B cell (primary cell): ENCODE measurements at regions not wholly inside any gene's neighbourhood (a gene's known extent, or its start where the extent isn't known, plus 50 kb on each side); places are given as distances from the start of the nearest gene placed in this dataset.

ENCODE experiments used
- ATAC-seq: fragments of 200-7000 bp; cut with Tn5 transposase; one replicate; pipeline ENCODE4 v1.10.0; 2021; ENCODE audit warnings: low read depth, mild to moderate bottlenecking, moderate number of reproducible peaks, moderate library complexity
- CTCF ChIA-PET: fragments of 350-600 bp; sonication (Branson Sonifier 250); formaldehyde crosslinking; loops from one replicate; lab custom pipeline; 2021; ENCODE audit warnings: antibody characterized with exemption, inconsistent platforms; lab: Charles Lee
- POLR2A ChIA-PET: fragments of 350-600 bp; sonication (Branson Sonifier 250); formaldehyde crosslinking; loops from one replicate; lab custom pipeline; 2021; ENCODE audit warnings: antibody characterized with exemption; lab: Charles Lee
- DNase-seq: peaks from one replicate; pipeline ENCODE4 v3.0.0; 2013
- H2AFZ ChIP-seq: 2 replicates; pipeline ENCODE4 v1.6.1; 2012; ENCODE audit warnings: mild to moderate bottlenecking, low read depth, low read length; ENCODE audit not compliant: insufficient read depth, poor library complexity, severe bottlenecking
- H3K27ac ChIP-seq, 2 donors: 1 replicate in 1 of 2; 2 replicates in 1 of 2; pipeline ENCODE4 v1.5.1; 2012 to 2013; ENCODE audit warnings: low read length in 2 of 2, mild to moderate bottlenecking in 2 of 2, moderate library complexity in 1 of 2
- H3K27me3 ChIP-seq, 4 experiments: fragments of 200-600 bp in 1 of 4; sonication (generic) in 1 of 4; replicated peaks in 1 of 4; 1 replicate in 2 of 4; 2 replicates in 2 of 4; pipeline versions ENCODE4 v1.6.1 to v1.7.0; 2013 to 2016; ENCODE audit warnings: low read length in 3 of 4, mild to moderate bottlenecking in 2 of 4, mixed read lengths in 1 of 4, moderate library complexity in 1 of 4; ENCODE audit not compliant: insufficient read depth in 4 of 4, control insufficient read depth in 3 of 4; ENCODE audit errors: control extremely low read depth in 1 of 4
- H3K36me3 ChIP-seq, 2 experiments: replicated peaks in 1 of 2; 1 replicate in 1 of 2; 2 replicates in 1 of 2; pipeline versions ENCODE4 v1.6.1 to v1.7.1; 2013; ENCODE audit warnings: low read length in 1 of 2; ENCODE audit not compliant: insufficient read depth in 2 of 2, control insufficient read depth in 1 of 2; ENCODE audit errors: control extremely low read depth in 1 of 2, extremely low read depth in 1 of 2
- H3K4me1 ChIP-seq, 2 donors: fragments of 200-600 bp in 1 of 2; sonication (generic) in 1 of 2; 1 replicate in 1 of 2; 2 replicates in 1 of 2; pipeline versions ENCODE4 v1.5.1 to v1.6.1; 2013 to 2017; ENCODE audit warnings: low read length in 2 of 2; ENCODE audit not compliant: control insufficient read depth in 2 of 2, insufficient read depth in 2 of 2
- H3K4me2 ChIP-seq: replicated peaks from 2 replicates; pipeline ENCODE3; 2012; ENCODE audit warnings: mild to moderate bottlenecking, low read depth, low read length; ENCODE audit not compliant: poor library complexity, severe bottlenecking
- H3K4me3 ChIP-seq, 5 experiments: fragments of 200-600 bp in 1 of 5; sonication (generic) in 1 of 5; 1 replicate in 3 of 5; 2 replicates in 2 of 5; pipeline versions ENCODE4 v1.5.1 to v1.7.0; 2011 to 2016; ENCODE audit warnings: low read length in 4 of 5, mild to moderate bottlenecking in 4 of 5, low read depth in 2 of 5, control low read depth in 1 of 5, moderate library complexity in 1 of 5; ENCODE audit not compliant: insufficient read depth in 1 of 5; ENCODE audit errors: control extremely low read depth in 1 of 5, extremely low read depth in 1 of 5
- H3K79me2 ChIP-seq: fragments of 200-600 bp; sonication (generic); one replicate; pipeline ENCODE4 v1.6.0; 2016; ENCODE audit warnings: low read length; ENCODE audit not compliant: control insufficient read depth, insufficient read depth
- H3K9ac ChIP-seq: fragments of 200-600 bp; sonication (generic); 2 replicates; pipeline ENCODE4 v1.6.1; 2017; ENCODE audit warnings: mild to moderate bottlenecking, low read length, moderate library complexity
- H3K9me3 ChIP-seq, 3 donors: one replicate each; pipeline versions ENCODE4 v1.6.1 to v1.7.1; 2013; ENCODE audit warnings: low read length in 2 of 3; ENCODE audit not compliant: control insufficient read depth in 2 of 3, insufficient read depth in 1 of 3; ENCODE audit errors: control extremely low read depth in 1 of 3
- H4K20me1 ChIP-seq: 2 replicates; pipeline ENCODE4 v1.6.0; 2012; ENCODE audit warnings: mild to moderate bottlenecking, low read length; ENCODE audit not compliant: insufficient read depth, control insufficient read depth, poor library complexity, severe bottlenecking
- H3K27ac Mint-ChIP-seq: one replicate; pipeline ENCODE4 v1.8.0; 2021; ENCODE audit warnings: mixed read lengths
- H3K27me3 Mint-ChIP-seq: one replicate; pipeline ENCODE4 v1.8.0; 2021; ENCODE audit warnings: mixed read lengths
- H3K4me1 Mint-ChIP-seq: one replicate; pipeline ENCODE4 v1.8.0; 2021; ENCODE audit warnings: mixed read lengths
- H3K4me3 Mint-ChIP-seq: one replicate; pipeline ENCODE4 v1.8.0; 2021; ENCODE audit warnings: mixed read lengths
- H3K9me3 Mint-ChIP-seq: one replicate; pipeline ENCODE4 v1.8.0; 2022; ENCODE audit warnings: mixed read lengths; ENCODE audit not compliant: insufficient read depth
- EZH2 ChIP-seq: IDR thresholded peaks from 2 replicates; pipeline ENCODE4 v1.6.1; 2012; ENCODE audit warnings: borderline replicate concordance, low read depth, mild to moderate bottlenecking, moderate library complexity, low read length; ENCODE audit not compliant: insufficient read depth, poor library complexity, severe bottlenecking
- WGBS: methylation state at CpG from one replicate; pipeline ENCODE4 v1.1.5; 2013; ENCODE audit warnings: missing lambda C conversion rate; ENCODE audit not compliant: insufficient coverage; 5-methylcytosine and 5-hydroxymethylcytosine counted together
- intact Hi-C: fragments of 100-400 bp; cut with micrococcal nuclease; formaldehyde crosslinking; loops from one replicate; pipeline ENCODE4 v1.10.0; 2022
- TF ChIP-seq, protein P1 (sequence below): fragments of 200-600 bp; IDR thresholded peaks from one replicate; pipeline ENCODE4 v1.8.0; 2022; ENCODE audit warnings: antibody characterized with exemption, mild to moderate bottlenecking

DNA sequence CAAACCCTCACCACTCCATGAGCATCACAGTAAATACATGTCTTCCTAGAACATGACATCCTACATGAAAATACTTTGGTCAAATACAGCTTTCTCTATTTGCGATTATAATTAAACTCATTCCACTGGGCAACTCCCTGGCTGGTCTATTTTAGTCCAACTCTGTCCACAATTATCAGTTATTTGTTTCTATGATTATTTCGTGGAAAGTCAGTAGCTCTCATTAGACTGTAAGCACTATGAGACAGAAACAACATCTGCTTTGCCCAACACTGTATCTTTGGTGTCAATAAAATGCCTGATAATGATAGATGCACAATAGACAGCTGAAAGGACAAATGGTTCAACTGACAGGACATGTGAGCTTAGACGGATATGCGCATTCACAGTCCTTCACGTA lies 292.0 kb downstream of the KLF12 start:
- Mint-ChIP-seq H3K27ac (no peak overlapping the region), H3K27me3 (no peaks in the 10 kb centered on the region), H3K9me3 (no peaks in the 10 kb centered on the region), H3K4me3 (no peak overlapping the region), H3K4me1 (peaks cover 11% of the 10 kb centered on the region)
- Histone ChIP-seq H3K9ac (no peak overlapping the region), H3K4me2 (no peak overlapping the region), H2AFZ (no peak overlapping the region), H4K20me1 (peaks cover 7% of the 10 kb centered on the region), H3K4me1 (no peaks in the 10 kb centered on the region), H3K27ac (no peak overlapping the region), H3K27me3 (no peaks in the 10 kb centered on the region), H3K79me2 (peaks cover 17% of the 10 kb centered on the region), H3K36me3 (peaks cover 15 to 20% of the 10 kb centered on the region in 2 experiments), H3K9me3 (no peaks in the 10 kb centered on the region), H3K4me3 (no peak overlapping the region)
- ATAC-seq, result no peak
- WGBS, result no CpG with 5 or more reads among the region's 5 CpGs
- CTCF ChIA-PET, result interaction anchor here (1.3 to 4.4 kb wide), 3 partner anchors 76 to 445 kb away, joined by 3 to 22 read pairs (median 4); no protein-coding TSS in a partner anchor
- intact Hi-C loops, result no loop called here
- DNase-seq, result no peak
- POLR2A ChIA-PET, result no interaction called here
- TF ChIP-seq, protein P1, sequence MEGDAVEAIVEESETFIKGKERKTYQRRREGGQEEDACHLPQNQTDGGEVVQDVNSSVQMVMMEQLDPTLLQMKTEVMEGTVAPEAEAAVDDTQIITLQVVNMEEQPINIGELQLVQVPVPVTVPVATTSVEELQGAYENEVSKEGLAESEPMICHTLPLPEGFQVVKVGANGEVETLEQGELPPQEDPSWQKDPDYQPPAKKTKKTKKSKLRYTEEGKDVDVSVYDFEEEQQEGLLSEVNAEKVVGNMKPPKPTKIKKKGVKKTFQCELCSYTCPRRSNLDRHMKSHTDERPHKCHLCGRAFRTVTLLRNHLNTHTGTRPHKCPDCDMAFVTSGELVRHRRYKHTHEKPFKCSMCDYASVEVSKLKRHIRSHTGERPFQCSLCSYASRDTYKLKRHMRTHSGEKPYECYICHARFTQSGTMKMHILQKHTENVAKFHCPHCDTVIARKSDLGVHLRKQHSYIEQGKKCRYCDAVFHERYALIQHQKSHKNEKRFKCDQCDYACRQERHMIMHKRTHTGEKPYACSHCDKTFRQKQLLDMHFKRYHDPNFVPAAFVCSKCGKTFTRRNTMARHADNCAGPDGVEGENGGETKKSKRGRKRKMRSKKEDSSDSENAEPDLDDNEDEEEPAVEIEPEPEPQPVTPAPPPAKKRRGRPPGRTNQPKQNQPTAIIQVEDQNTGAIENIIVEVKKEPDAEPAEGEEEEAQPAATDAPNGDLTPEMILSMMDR, result no peak

DNA sequence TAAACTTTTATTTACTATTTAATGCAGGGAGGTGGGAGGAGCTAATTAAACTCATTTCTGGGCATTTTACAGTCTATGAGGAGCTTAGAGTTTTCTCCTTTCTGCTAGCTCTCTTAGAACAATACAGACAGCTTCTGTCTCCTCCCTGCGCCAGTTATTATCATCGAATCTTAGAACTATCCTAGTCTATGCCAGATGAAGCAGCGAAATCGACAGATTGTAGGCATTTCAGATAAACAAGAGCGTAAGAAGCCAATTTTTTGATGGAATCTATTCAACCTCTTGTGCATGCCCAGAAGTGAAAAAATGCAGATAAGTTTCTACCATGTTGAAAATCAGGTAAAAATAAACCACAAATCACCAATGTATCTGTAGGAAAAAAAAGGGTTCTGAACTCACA lies 297.1 kb downstream of the KLF12 start:
- Histone ChIP-seq H3K4me1 (peaks cover 2 to 5% of the 10 kb centered on the region in 2 donors), H3K4me3 (no peak overlapping the region), H3K9ac (no peak overlapping the region), H4K20me1 (peaks cover 36% of the 10 kb centered on the region), H3K4me2 (no peak overlapping the region), H3K36me3 (peaks cover 4 to 6% of the 10 kb centered on the region in 2 experiments), H3K27ac (no peak overlapping the region), H3K27me3 (no peaks in the 10 kb centered on the region), H3K79me2 (peaks cover 41% of the 10 kb centered on the region), H2AFZ (no peak overlapping the region), H3K9me3 (no peaks in the 10 kb centered on the region)
- ATAC-seq (no peak), DNase-seq (no peak)
- CTCF ChIA-PET, result interaction anchor here (1.0 to 6.3 kb wide), 3 partner anchors 11 to 451 kb away, joined by 4 to 160 read pairs (median 4); no protein-coding TSS in a partner anchor
- intact Hi-C loops, result loop anchor here (5.0 kb wide), 3 partner anchors 70 to 295 kb away; partner anchors contain the start of gene KLF12
- 100% methylated on average over 5 of the region's 5 CpGs for WGBS
- peaks cover 25% of the 10 kb centered on the region for H3K4me1 Mint-ChIP-seq
- H3K27me3 Mint-ChIP-seq, result no peaks in the 10 kb centered on the region
- H3K4me3 Mint-ChIP-seq, result no peak overlapping the region
- no peaks in the 10 kb centered on the region for H3K9me3 Mint-ChIP-seq
- POLR2A ChIA-PET, result no interaction called here
- TF ChIP-seq, protein P1, result no peak
- no peak for TF ChIP-seq EZH2
- no peak overlapping the region for H3K27ac Mint-ChIP-seq
